ENCODE measurements at regions not wholly inside any gene's neighbourhood (a gene's known extent, or its start where the extent isn't known, plus 50 kb on each side); places are given as distances from the start of the nearest gene placed in this dataset.

- TF ChIP-seq CTCF (IDR thresholded peaks at IDR 0.05) (no peak), POLR2AphosphoS5 (IDR thresholded peaks at IDR 0.05) (no peak)
These were observed 134.1 kb downstream of the SLC17A6 start for GRCh38 chr11:22472306-22472705.
